Activated gamma-delta T cell treated with Interleukin-2 at 50 U/mL for 16 hours (primary cell): ENCODE measurements at regions not wholly inside any gene's neighbourhood (a gene's known extent, or its start where the extent isn't known, plus 50 kb on each side); places are given as distances from the start of the nearest gene placed in this dataset.

Experiments used
- DNase-seq: peaks from one replicate; pipeline ENCODE4 v3.0.0-alpha.2; 2020

DNA sequence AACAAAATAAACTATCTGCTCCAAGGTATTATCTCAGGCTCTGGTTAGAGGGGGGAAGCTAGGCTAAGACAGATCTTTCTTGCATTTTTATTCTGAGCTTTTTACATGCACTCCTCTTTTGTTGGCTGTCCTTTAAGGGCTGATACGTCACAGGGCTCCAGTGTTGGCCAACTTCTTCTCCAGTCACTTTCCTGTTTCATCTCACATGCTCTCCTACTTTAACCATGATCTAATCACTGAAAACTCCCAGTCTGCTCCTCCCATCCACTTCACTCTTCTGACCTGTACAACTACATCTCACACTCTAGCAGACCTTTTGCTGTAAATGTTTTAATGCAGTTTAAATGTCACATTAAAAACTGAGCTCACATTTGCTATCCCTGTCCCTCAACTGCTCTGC lies 510.0 kb upstream of the KLF12 start:
- no peak for DNase-seq

DNA sequence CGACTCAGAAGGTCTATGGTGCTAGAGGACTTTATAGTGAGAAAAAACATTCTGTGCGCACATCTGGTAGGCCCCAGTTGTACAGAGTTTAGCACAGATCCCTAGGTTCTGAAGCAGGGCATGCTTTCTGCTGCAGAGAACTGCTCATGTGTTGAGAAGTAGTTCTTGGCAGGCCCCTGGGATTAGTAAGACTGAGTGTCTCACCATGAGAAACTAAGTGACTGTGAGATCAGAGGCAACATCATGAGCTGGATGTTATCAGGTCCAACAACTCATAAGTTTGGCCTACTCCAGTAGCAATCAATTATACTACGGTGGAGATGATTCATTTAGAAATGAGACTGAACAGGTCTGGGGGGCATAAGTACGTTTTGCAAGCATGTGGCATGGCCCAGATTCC lies 507.4 kb upstream of the KLF12 start:
- DNase-seq: no peak

GRCh38 chr13:74633734-74634133 lies 499.5 kb upstream of the KLF12 start:
- no peak for DNase-seq

- no peak for DNase-seq
Measured at GRCh38 chr13:74629985-74630384, 495.8 kb upstream of the KLF12 start.

GRCh38 chr13:74625541-74625940 lies 491.3 kb upstream of the KLF12 start:
- no peak for DNase-seq

- no peak for DNase-seq
Measured at GRCh38 chr13:74623761-74624160, 489.6 kb upstream of the KLF12 start.

GRCh38 chr13:74622284-74622683 lies 488.1 kb upstream of the KLF12 start:
- DNase-seq: no peak

DNA sequence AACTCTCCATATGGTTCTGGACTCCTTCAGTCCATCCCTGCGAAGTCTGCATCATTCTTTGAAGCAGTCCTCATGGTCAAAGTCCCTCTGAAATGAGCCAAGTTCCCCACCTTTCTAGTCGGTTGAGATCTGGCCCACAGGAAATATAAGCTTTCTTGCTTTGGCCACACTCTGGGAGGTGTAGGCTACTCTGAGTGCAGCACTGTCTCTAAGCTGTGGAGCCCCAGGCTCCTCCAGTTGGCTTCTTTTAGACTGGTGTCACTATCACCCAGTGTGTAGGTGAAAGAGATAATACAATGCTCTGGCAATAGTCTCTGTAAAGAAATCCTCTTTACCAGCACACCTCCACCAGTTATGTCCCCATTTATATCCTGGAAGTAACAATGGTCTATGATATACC lies 486.5 kb upstream of the KLF12 start:
- DNase-seq: no peak

- DNase-seq: no peak
Measured at GRCh38 chr13:74620308-74620707, 486.1 kb upstream of the KLF12 start.

DNA sequence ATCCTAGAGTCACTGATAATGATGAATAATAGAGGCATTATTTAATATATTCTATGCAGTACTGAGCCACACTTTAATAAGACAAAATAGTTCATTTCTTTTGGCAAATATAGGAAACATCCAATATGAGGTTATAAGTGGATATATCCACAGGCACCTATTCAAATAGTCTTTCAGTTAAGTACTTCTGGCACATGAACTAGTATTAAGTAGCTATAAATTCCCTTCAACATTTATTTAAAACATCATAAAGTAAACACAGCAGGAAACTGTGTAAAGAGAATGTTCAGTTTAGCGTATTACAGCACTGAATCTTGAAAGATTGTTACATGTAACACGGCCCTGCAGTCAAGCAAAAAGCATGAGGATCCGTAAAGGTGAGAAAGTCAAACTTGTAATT lies 463.3 kb upstream of the KLF12 start:
- no peak for DNase-seq

GRCh38 chr13:74596691-74597090 lies 462.5 kb upstream of the KLF12 start:
- DNase-seq: no peak

DNA sequence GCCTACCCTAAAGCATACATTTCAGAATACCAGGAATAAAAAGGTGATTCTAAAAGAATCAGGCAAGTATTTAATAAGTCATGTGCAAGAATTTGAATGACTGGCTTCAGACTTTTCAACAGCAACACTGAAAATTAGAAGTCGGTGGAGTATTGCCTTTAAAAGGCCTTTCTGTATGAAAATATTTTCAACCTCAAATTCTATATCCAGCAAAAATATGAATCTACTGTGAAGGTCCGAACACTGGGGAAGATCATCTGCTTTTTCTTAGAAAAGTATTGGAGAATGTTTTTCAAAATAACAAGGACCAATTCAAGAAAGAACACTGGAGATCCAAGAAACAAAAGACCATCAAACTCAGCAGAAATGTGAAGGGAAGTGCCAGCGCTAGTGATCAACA lies 459.5 kb upstream of the KLF12 start:
- no peak for DNase-seq

DNA sequence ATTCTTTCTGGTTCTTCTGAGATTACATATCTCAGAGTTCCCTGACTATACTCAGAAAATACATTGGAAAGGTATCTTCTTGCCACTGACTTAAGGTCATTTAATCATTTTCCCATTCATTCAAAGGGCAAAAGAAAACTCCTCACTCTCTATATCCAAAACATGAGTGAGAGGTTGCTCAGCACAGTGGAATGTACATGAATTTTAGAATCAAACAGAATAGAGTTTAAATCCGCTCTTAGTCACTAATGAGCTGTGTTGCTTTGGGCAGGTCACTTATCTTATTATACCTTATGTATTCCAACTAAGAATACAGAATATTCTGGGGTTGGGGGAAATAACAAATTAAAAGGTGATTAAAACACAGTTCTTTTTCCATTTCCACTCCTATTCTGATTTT lies 452.6 kb upstream of the KLF12 start:
- DNase-seq: no peak

DNA sequence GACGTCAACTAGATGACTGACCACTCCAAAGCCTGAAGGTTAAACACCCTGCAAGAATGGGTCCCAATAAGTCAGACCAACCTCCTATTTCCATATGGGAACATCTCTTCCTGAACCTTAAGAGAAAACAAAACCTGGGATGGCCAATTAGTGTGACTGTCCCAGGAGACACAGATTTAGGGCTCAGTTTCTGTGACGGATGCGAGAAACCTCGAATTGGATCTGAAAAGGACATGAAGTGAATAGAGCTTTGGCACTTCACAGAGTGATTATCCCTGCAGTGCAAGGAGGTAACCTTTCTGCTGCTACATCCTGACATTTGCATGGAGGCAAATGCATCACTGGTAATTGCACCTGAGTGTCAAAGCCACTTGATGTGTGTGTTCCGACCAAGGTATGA lies 442.2 kb upstream of the KLF12 start:
- no peak for DNase-seq

DNA sequence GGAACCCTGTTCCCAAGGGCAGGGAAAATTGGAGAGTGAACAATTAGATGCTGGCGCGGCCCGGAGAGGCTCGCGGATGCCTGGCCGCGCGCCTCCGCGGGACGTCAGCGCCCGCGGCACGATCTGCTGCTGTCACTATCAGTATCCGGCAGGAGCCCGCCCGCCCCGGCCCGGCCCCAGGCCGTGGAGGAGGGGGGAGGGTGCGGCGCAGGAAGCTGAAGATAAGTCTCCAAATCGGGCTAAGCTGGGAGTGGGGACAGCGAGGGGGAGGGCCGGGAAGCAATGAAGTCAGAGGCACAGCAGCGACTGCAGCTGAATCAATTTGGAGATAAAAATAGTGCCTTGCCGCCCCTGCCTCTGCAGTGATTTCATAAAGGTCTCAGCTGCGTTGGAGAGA lies 441.5 kb upstream of the KLF12 start:
- DNase-seq: peak; percentile 39

DNA sequence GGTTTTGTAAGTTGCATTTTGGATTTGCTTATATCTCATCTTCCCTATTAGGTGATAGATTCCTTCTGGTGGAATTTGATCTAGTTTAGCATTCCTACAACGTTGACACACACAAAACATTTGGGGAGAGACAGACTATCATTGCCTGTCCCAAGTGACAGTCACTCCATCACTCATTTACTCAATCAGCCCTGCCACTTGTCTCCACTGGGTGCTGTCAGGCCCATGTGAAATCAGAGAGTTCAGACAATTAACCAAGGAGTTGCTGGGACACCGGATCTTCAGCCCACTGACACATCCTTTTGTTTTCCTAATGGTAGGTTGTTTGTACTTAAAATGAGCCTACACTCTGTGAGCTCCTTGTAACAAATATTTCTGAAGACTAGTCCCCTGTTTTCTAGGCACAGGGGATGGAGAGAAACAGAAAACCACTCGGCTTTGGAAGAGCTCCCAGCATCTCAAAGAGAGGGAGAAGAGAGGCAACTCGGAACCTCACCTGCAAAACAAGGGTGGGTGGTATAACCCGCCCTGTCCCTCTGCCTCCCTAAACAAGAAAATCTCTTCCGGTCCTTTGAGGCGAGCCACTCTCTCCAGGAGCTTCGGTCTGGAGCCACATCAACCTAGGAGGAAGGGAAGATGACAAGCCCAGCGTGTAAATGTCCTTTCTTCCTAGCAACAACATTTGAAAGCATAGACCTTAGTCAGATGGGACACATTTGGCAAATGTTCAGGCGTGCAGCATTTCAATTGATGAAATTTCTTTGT lies 440.9 kb upstream of the KLF12 start:
- DNase-seq: no peak

DNA sequence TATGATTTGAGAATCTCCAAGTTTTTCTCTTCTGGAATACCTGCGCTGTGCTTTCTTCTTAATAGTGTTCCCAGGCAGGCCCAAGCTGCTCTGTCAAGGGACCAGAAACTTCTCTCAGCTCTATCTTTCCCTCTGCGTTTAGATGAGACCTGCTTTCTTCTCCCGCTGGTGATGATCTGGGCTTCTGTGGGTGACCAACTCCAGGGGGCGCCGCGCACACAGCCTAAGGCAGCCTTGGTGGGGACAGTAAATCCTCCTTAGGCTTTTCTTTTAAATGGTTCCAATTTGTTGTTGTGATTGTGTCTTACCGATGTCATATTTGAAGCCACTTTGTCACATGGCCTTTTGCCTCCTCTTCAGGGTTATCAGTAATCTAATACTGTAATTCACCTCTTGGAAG lies 439.4 kb upstream of the KLF12 start:
- no peak for DNase-seq

GRCh38 chr13:74571811-74572210 lies 437.6 kb upstream of the KLF12 start:
- no peak for DNase-seq

DNA sequence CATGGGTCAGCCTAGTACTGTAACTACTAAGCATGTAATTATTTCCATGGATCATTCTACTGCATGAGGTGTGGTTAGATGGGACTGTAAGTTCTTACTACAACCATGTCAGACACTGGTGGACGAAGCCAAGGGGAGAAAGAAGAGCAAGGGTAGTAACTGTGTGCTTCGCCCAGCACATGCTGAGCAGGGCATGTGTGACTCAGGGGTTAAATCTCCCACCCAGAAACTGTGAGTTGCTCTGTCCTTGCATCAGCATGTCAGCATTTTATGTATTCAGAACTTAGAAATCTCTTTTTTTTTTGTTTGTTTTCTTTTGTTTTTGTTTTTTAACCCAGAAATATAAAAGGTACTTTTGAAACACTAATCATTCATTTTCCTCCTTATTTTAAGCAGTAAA lies 436.6 kb upstream of the KLF12 start:
- DNase-seq: no peak

DNA sequence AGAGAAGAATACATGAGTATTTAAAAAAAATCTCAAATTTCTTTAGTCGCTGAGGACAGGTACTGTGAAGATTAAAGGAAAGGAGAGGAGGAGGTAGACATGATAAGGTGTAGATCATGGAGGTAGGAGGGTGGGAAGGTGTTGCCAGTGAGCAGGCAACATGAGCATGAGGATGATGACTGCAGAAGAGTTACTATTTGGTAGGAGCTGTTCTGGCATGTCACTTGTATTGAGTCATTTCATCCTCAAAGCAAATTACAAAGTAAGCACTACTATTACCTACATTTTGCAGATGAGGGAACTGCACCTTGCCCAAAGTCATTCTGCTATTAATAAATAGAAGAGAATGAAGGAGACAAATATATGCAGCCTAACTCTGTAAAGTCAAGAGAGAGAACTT lies 435.8 kb upstream of the KLF12 start:
- DNase-seq: no peak

- no peak for DNase-seq
Measured at GRCh38 chr13:74569251-74569650, 435.0 kb upstream of the KLF12 start.

DNA sequence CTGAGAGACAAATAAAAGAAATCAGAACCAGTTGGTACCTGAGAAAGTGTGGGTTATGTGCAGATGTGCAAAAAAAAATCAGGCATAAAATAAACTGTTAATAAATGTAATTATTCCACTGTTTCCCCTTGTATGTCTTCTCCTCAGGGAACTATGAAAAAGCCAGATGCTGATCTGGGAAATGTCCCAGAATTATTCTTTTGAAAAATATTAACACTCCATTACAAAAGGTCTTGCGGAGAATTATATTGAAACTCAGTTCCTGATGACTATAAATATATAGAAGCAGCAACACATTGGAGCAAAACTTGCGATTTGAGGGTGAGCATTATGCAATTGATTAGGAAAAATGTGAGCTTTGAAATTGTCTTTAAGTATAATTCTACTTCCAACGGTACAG lies 433.3 kb upstream of the KLF12 start:
- no peak for DNase-seq

GRCh38 chr13:74562381-74562780 lies 428.2 kb upstream of the KLF12 start:
- DNase-seq: no peak

GRCh38 chr13:74561155-74561554 lies 427.0 kb upstream of the KLF12 start:
- DNase-seq: no peak

GRCh38 chr13:74560325-74560724 lies 426.1 kb upstream of the KLF12 start:
- DNase-seq: no peak

- no peak for DNase-seq
Measured at GRCh38 chr13:74557870-74558269, 423.7 kb upstream of the KLF12 start.
